IMR-90 (cell line): ENCODE measurements at regions not wholly inside any gene's neighbourhood (a gene's known extent, or its start where the extent isn't known, plus 50 kb on each side); places are given as distances from the start of the nearest gene placed in this dataset.
A peak's percentile ranks its signal among the peaks of the same experiment; 100 is the strongest.

Source experiments
- ATAC-seq: fragments of 200-7000 bp; cut with Tn5 transposase; 2 replicates; pipeline ENCODE4 v1.9.1; 2020; ENCODE audit warnings: low read depth, mild to moderate bottlenecking, moderate library complexity
- BruUV-seq: library from RNA; stranded (reverse); fragments of 400-500 nt; replicated peaks from 2 replicates; lab custom pipeline; 2021; lab: Mats Ljungman, UMichigan
- CTCF ChIA-PET: fragments of 300-600 bp; formaldehyde crosslinking; extraction: SDS; loops from one replicate; lab custom pipeline; 2021; ENCODE audit warnings: antibody characterized with exemption; lab: Yijun Ruan, JAX
- POLR2A ChIA-PET: fragments of 300-600 bp; sonication (Branson Sonifier 250); formaldehyde crosslinking; loops from one replicate; lab custom pipeline; 2022; ENCODE audit warnings: antibody characterized with exemption; ENCODE audit not compliant: unreplicated experiment; lab: Charles Lee
- DNase-seq: peaks from one replicate; pipeline ENCODE4 v3.0.0; 2013
- H2AFZ ChIP-seq: replicated peaks from 2 replicates; pipeline ENCODE3; 2013; ENCODE audit warnings: low read length, mild to moderate bottlenecking; ENCODE audit not compliant: poor library complexity
- H2AK5ac ChIP-seq: 2 replicates; pipeline ENCODE4 v1.6.1; 2013; ENCODE audit warnings: low read depth, low read length, inconsistent platforms
- H2AK9ac ChIP-seq: replicated peaks from 2 replicates; pipeline ENCODE3; 2013; ENCODE audit warnings: mild to moderate bottlenecking, low read depth, low read length, moderate library complexity; ENCODE audit not compliant: poor library complexity
- H2BK120ac ChIP-seq: 2 replicates; pipeline ENCODE4 v1.6.1; 2013; ENCODE audit warnings: low read depth, low read length, inconsistent platforms
- H2BK15ac ChIP-seq: 3 replicates; pipeline ENCODE4 v1.6.1; 2013; ENCODE audit warnings: low read depth, low read length, inconsistent platforms
- H2BK20ac ChIP-seq: 2 replicates; pipeline ENCODE4 v1.6.1; 2013; ENCODE audit warnings: low read depth, mild to moderate bottlenecking, inconsistent platforms, low read length, moderate library complexity
- H2BK5ac ChIP-seq: 2 replicates; pipeline ENCODE4 v1.6.1; 2013; ENCODE audit warnings: mild to moderate bottlenecking, low read depth, low read length, inconsistent platforms; ENCODE audit not compliant: poor library complexity, severe bottlenecking
- H3K14ac ChIP-seq: replicated peaks from 2 replicates; pipeline ENCODE4 v1.6.1; 2013; ENCODE audit warnings: low read depth, low read length, inconsistent platforms
- H3K18ac ChIP-seq: 2 replicates; pipeline ENCODE4 v1.6.1; 2013; ENCODE audit warnings: low read depth, low read length, control low read depth
- H3K23ac ChIP-seq: 2 replicates; pipeline ENCODE4 v1.6.1; 2013; ENCODE audit warnings: low read depth, low read length, inconsistent platforms
- H3K27ac ChIP-seq: 2 replicates; pipeline ENCODE4 v1.5.1; 2013; ENCODE audit warnings: mild to moderate bottlenecking, control low read depth, low read length; ENCODE audit not compliant: insufficient read depth
- H3K27me3 ChIP-seq: 2 replicates; pipeline ENCODE4 v1.6.1; 2013; ENCODE audit warnings: low read length; ENCODE audit not compliant: control insufficient read depth, insufficient read depth
- H3K36me3 ChIP-seq: 2 replicates; pipeline ENCODE4 v1.6.1; 2013; ENCODE audit warnings: low read length, mixed read lengths; ENCODE audit not compliant: control insufficient read depth, insufficient read depth
- H3K4ac ChIP-seq: 2 replicates; pipeline ENCODE4 v1.6.1; 2013; ENCODE audit warnings: low read depth, low read length, inconsistent platforms
- H3K4me1 ChIP-seq: 2 replicates; pipeline ENCODE4 v1.6.1; 2013; ENCODE audit warnings: low read length, mixed read lengths; ENCODE audit not compliant: control insufficient read depth, insufficient read depth
- H3K4me2 ChIP-seq: 2 replicates; pipeline ENCODE4 v1.6.1; 2013; ENCODE audit warnings: low read depth, mild to moderate bottlenecking, control low read depth, low read length, moderate library complexity
- H3K4me3 ChIP-seq: 2 replicates; pipeline ENCODE4 v1.5.1; 2013; ENCODE audit warnings: low read depth, mild to moderate bottlenecking, control low read depth, low read length, moderate library complexity; ENCODE audit not compliant: insufficient read depth
- H3K56ac ChIP-seq: 2 replicates; pipeline ENCODE4 v1.6.1; 2013; ENCODE audit warnings: low read length, inconsistent platforms; ENCODE audit not compliant: insufficient read depth; ENCODE audit errors: extremely low read depth
- H3K79me1 ChIP-seq, 2 experiments: 2 replicates each; pipeline ENCODE4 v1.6.1; 2013; ENCODE audit warnings: low read length in 2 of 2, inconsistent platforms in 1 of 2, low read depth in 1 of 2
- H3K9ac ChIP-seq: 2 replicates; pipeline ENCODE4 v1.6.1; 2013; ENCODE audit warnings: low read depth, low read length, control low read depth
- H3K9me1 ChIP-seq: 2 replicates; pipeline ENCODE4 v1.6.1; 2013; ENCODE audit warnings: low read length, inconsistent platforms; ENCODE audit not compliant: insufficient read depth
- H3K9me3 ChIP-seq: 2 replicates; pipeline ENCODE4 v1.6.1; 2013; ENCODE audit warnings: low read length; ENCODE audit not compliant: control insufficient read depth, insufficient read depth
- H4K20me1 ChIP-seq: 2 replicates; pipeline ENCODE4 v1.6.1; 2013; ENCODE audit warnings: low read length, inconsistent platforms; ENCODE audit not compliant: insufficient read depth
- H4K5ac ChIP-seq: 2 replicates; pipeline ENCODE4 v1.6.1; 2013; ENCODE audit warnings: mild to moderate bottlenecking, low read depth, low read length, control low read depth
- H4K8ac ChIP-seq, 2 experiments: 2 replicates each; pipeline ENCODE4 v1.6.1; 2013; ENCODE audit warnings: low read depth in 2 of 2, low read length in 2 of 2, control low read depth in 1 of 2, inconsistent platforms in 1 of 2
- H4K91ac ChIP-seq: 2 replicates; pipeline ENCODE4 v1.6.1; 2013; ENCODE audit warnings: low read depth, low read length, inconsistent platforms; ENCODE audit not compliant: insufficient read depth
- BHLHE40 ChIP-seq: fragments of 150-350 bp; IDR thresholded peaks from 2 replicates; pipeline ENCODE4 v1.6.1; 2016; ENCODE audit warnings: mild to moderate bottlenecking, low read depth, low read length
- FOS ChIP-seq: fragments of 150-350 bp; IDR thresholded peaks from 2 replicates; pipeline ENCODE4 v1.6.1; 2016; ENCODE audit warnings: low read depth, low read length
- MAFK ChIP-seq: IDR thresholded peaks from 2 replicates; pipeline ENCODE4 v1.6.1; 2012; ENCODE audit warnings: low read depth, low read length, improper control_type of control experiment
- MAZ ChIP-seq: IDR thresholded peaks from 2 replicates; pipeline ENCODE4 v1.6.1; 2012; ENCODE audit warnings: low read depth, mild to moderate bottlenecking, low read length, improper control_type of control experiment, moderate library complexity, borderline replicate concordance
- MXI1 ChIP-seq: IDR thresholded peaks from 2 replicates; pipeline ENCODE4 v1.6.1; 2012; ENCODE audit warnings: low read depth, mild to moderate bottlenecking, low read length, moderate library complexity, borderline replicate concordance
- NFE2L2 ChIP-seq: fragments of 150-350 bp; IDR thresholded peaks from 2 replicates; pipeline ENCODE4 v1.6.1; 2016; ENCODE audit warnings: low read depth, mild to moderate bottlenecking, low read length
- POLR2A ChIP-seq: IDR thresholded peaks from 2 replicates; pipeline ENCODE4 v1.6.1; 2012; ENCODE audit warnings: mild to moderate bottlenecking, low read depth, low read length
- SMC3 ChIP-seq: fragments of 150-350 bp; IDR thresholded peaks from 2 replicates; pipeline ENCODE4 v1.6.1; 2016; ENCODE audit warnings: low read depth, mild to moderate bottlenecking, antibody characterized with exemption, low read length, moderate library complexity
- WGBS, 2 experiments: methylation state at CpG; one replicate each; pipeline versions ENCODE4 v1.1.5 to v1.1.7; 2013; ENCODE audit warnings: missing lambda C conversion rate in 2 of 2; ENCODE audit not compliant: insufficient read length in 1 of 2; ENCODE audit errors: extremely low coverage in 2 of 2; 5-methylcytosine and 5-hydroxymethylcytosine counted together
- dilution Hi-C: fragments of 300-500 bp; cut with HindIII; formaldehyde crosslinking; loops from one replicate; pipeline ENCODE4 v1.14.3; 2018; ENCODE audit warnings: low sequenced_read_pairs; ENCODE audit not compliant: unreplicated experiment
- in situ Hi-C: fragments of 300-500 bp; cut with MboI; formaldehyde crosslinking; loops from 3 replicates; pipeline ENCODE4 v1.14.3; 2019; ENCODE audit warnings: low sequenced_read_pairs, inconsistent platforms, mixed read lengths
- intact Hi-C: fragments of 100-400 bp; cut with micrococcal nuclease; formaldehyde crosslinking; loops from 2 replicates; pipeline ENCODE4 v1.10.0; 2022

GRCh38 chr15:38863381-38863780 is 298.8 kb upstream of the RASGRP1 start:
- Histone ChIP-seq H4K5ac (peak overlapping the region; percentile 45; the same call in 1 of the 2 replicates), H3K27me3 (no peaks in the 10 kb centered on the region), H3K4me1 (peaks cover 23% of the 10 kb centered on the region), H3K27ac (no peak overlapping the region), H2BK120ac (peak overlapping the region; percentile 54; the same call in 1 of the 2 replicates), H2BK20ac (peak overlapping the region; percentile 20; the same call in 1 of the 2 replicates), H3K4me2 (no peak overlapping the region), H3K18ac (peak overlapping the region; percentile 65), H4K20me1 (no peaks in the 10 kb centered on the region), H3K9me1 (peaks cover 22% of the 10 kb centered on the region), H3K36me3 (no peaks in the 10 kb centered on the region), H2BK15ac (peak overlapping the region; percentile 12; the same call in 2 of the 3 replicates), H3K14ac (no peak overlapping the region; the same call in 1 of the 2 replicates), H3K4me3 (no peak overlapping the region), H3K4ac (0 out of 2 replicates have a peak overlapping the region, but pooled peaks have one; percentile 60), H3K79me1 (0 out of 4 replicates have a peak, but pooled peaks cover 0 to 5% of the 10 kb centered on the region in 2 experiments), H3K23ac (no peak overlapping the region), H2BK5ac (no peak overlapping the region), H2AFZ (no peak overlapping the region), H2AK9ac (no peak overlapping the region), H4K8ac (no peak overlapping the region), H4K91ac (peak overlapping the region; percentile 53), H2AK5ac (peak overlapping the region; percentile 88; the same call in 1 of the 2 replicates), H3K9ac (no peak overlapping the region), H3K9me3 (no peaks in the 10 kb centered on the region), H3K56ac (no peak overlapping the region)
- WGBS, 2 experiments = no CpG with 5 or more reads among the region's 4 CpGs
- CTCF ChIA-PET = interaction anchor here (0.8 to 1.2 kb wide), 2 partner anchors 17 to 768 kb away, joined by 3 read pairs; no protein-coding TSS in a partner anchor
- DNase-seq = no peak
- no peak for ATAC-seq
- BruUV-seq = no TSS peak
- dilution Hi-C loops (no loop called here), intact Hi-C loops (no loop called here), in situ Hi-C loops (no loop called here)
- no peak for TF ChIP-seq MAFK
- no peak for TF ChIP-seq NFE2L2
- no peak for TF ChIP-seq MAZ
- no peak for TF ChIP-seq FOS
- TF ChIP-seq POLR2A = no peak
- no peak for TF ChIP-seq MXI1
- no peak for TF ChIP-seq SMC3
- TF ChIP-seq BHLHE40 = no peak
- POLR2A ChIA-PET = interaction anchor here (1.3 kb wide), 1 partner anchor 22 kb away, joined by 5 read pairs; no protein-coding TSS in a partner anchor
